Activated T-cell treated with anti-CD3 and anti-CD28 coated beads, Interleukin-2, amount 50 U/mL, for 48 hours (primary cell): ENCODE measurements at regions not wholly inside any gene's neighbourhood (a gene's known extent, or its start where the extent isn't known, plus 50 kb on each side); places are given as distances from the start of the nearest gene placed in this dataset.

ENCODE experiments used
- DNase-seq, 2 experiments: peaks; one replicate each; pipeline ENCODE4 v3.0.0-alpha.2; 2020

DNA sequence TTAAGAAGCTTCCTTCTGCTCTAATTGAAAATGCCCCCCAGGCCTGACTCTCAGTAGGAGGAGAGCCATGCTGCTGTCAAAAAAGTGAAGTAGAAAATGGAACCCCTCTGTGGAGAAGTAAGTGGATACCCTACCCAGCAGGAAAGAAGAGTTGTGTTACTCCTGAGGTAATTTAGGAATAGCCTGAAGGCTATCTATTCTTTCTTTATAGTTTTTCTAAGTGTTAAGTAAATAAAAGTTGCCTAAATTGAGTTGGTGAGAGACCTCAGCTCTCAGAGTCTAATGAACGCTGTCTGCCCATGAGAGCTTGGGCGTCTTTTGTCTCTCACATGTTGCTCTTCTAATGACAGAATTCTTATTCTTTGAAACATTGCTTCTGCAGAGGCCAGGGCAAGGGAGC, 116.2 kb downstream of the NSUN3 start:
- no peak for DNase-seq

- DNase-seq: no peak
Observed at GRCh38 chr3:94183551-94183950, 120.7 kb downstream of the NSUN3 start.

DNA sequence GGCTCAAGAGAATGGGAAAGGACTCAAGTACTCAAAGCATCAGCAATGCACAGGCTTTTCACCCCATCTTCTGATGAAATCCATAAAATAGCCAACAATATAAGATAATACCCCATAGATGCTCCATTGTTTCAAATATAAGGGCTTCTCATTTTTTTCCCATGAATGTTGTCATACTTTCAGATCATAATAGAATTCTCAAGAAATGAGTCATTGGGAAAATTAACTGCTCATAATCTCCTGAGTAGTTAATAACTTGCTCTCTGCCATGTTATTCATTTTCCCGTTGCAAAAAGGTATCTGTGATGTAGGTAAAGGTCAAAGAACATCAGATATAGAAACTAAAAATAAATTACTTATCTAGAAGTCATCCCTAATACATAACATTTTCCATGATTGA, 121.9 kb downstream of the NSUN3 start:
- DNase-seq: no peak

DNA sequence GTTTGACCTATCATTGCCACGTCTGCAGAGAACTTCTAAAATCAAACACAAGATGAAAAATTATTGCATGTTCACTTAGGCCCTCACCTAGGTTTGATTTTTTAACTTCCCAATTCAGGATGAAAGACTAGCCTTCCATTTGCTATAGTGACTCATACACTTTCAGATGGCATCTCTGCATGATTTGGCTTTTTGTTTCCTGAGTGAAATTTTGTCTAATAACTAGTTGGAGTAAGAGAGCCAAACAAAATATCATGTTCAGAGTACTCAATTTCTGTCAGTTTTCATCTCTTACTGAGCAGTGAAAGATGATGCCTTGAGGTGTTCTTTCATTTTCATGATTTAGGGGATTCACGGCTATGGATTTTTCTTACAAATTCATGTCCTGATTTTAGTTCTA, 122.9 kb downstream of the NSUN3 start:
- no peak for DNase-seq

- DNase-seq: no peak
Observed at GRCh38 chr3:94187697-94188096, 124.8 kb downstream of the NSUN3 start.

GRCh38 chr3:94195381-94195780, 132.5 kb downstream of the NSUN3 start:
- no peak for DNase-seq

DNA sequence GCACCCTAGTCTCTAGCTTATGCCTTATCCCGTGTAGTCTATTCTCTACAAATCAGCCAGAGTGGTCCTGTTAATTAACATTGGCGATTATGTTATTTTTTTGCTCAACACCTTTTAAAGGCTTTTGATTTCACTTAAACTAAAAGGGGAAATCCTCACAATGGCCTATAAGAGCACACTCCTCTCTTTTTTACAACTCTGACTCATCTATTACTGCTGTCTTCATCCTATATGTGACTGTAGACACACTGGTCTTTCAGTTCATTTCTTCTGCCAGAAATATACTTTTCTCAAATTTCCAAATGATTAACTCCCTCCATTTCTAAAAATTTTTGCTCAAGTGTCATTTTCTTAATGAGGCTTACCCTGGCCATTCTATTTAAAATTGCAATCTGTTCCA, 143.4 kb downstream of the NSUN3 start:
- DNase-seq: no peak

- no peak for DNase-seq
Observed at GRCh38 chr3:94210256-94210655, 147.4 kb downstream of the NSUN3 start.

- no peak for DNase-seq
Observed at GRCh38 chr3:94217406-94217805, 154.5 kb downstream of the NSUN3 start.

DNA sequence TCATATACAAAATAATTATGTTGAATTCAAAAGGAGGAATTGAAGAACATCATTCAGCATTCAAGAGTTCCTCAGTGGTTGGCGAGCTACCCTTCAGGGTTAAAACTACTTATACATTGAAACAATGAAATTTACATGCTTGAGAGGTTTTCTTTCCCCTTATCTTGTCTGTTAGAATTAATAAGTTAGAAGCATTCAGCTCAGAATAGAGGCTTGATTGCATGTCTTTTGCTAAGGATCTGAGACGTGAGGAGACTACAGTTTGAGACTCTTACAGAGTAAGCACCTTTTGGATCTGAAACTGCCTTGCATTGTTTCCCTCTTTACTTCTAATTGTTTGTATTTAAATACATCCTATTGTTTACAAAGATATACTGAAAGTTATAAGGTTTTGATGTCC, 157.6 kb downstream of the NSUN3 start:
- no peak for DNase-seq

GRCh38 chr3:94221829-94222228, 159.0 kb downstream of the NSUN3 start:
- DNase-seq: no peak

DNA sequence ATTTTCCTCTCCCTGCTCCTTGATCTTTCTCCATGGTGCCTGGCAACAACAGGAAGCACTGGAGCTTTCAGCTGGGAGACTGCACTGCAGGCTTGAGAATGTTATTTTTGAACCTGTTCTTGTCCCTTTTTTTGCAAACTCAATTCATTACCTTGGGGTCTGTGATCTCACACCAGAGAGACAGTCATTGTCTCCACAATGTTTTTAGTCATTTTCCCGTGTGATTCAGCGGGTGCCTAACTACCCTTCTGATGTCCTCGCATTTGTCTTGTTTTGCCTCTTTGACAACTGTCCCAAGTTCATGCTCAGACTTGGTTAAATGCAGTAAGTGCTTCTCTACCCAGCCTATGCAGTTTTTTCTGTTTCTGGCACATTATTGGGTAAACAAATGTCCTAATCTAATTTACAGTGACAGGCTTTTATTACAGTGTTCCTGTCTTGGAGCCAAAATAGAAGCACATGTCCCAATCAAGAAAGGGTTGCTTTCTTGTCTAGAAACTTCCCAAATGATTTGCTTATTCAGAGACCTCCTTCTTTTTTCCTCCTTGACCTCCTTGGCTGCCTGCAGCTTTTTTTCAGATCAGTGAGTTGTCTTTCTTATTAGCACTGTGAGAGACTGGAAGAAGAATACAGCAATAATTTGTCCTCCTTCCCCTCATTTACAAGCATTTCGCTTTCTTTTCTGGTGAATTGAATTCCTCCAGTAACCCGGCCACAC, 162.4 kb downstream of the NSUN3 start:
- no peak for DNase-seq

DNA sequence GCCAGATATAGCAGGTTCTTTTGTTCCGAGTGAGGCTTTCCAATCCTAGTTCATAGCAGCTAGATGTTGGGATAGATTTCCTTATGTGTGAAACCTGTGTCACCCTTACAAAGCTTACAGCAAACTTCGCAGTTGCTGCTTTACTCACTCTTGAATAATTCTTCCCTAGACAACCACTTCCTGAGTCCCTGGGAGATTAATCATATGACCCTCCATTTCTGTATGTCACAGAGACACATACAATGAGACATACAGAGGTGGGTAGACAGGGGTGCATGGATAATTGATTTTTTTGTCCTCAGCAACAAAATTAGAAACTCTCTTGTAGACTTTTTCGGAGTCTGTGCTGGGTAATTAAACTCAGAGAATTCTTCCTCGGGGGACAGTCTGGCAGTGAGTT, 163.2 kb downstream of the NSUN3 start:
- DNase-seq: no peak

DNA sequence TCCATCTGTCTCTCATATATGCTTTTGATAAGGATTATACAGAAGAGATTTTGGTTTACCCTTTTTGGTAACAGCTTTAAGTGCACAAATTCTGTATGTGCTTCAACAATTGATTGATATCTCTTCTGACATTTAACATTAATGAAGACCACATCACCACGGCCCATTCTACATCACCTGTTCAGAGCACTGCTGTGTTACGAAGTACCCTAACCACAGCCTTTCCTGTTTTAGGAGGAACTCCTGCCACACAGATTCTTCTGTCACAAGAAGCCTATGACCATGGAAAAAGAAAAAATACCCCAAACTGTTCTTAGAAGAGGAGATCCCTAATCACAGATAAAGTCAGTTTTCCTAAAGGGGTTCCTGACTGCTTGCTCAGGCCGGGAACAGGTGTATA, 170.1 kb downstream of the NSUN3 start:
- DNase-seq: no peak

DNA sequence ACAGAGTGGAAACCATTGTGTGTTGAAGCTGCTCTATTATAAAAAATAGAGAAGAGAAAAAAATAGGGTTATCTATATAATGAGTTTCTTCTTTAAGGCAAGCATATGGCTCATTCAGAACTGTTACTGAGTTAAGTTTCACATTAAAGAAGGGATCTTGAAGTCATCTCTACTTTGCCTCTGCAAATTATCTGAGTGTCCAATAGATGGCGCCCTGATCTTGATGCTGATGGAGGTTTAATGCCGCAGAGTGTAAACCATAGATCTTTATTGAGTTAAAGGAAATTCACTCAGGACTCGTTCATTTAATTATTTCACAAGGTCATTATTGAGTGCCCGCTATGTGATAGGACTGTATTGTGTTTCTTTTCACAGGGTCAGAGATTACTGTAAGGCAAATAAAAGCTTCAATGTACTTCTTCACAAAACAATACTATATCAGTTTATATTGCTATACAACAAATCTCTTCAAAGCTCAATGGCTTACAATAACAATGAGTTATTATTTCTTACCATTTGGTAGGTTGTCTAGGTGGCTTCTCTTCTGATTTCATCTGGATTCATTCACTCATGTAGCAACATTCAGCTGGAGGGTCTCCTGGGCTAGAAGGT, 171.4 kb downstream of the NSUN3 start:
- DNase-seq: no peak

DNA sequence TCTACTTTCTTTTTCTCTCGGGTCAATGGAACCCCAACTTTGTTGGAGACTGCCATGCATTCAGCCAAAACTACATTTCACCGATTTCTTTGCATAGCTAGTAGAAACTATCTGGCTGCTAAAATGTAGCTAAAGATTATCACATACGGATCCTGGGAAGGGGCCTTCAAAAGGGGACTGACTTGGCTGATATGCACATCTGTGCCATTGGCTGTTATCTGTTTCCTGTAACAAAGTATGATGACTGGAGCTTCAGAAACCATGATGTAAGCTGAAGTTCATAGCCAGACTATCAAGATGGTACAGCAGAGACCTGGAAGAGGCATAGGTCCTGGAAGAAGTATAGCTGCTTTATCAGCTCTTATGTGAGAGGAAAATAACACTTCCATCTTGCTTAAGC, 179.1 kb downstream of the NSUN3 start:
- no peak for DNase-seq

GRCh38 chr3:94246171-94246570, 183.3 kb downstream of the NSUN3 start:
- DNase-seq: no peak

DNA sequence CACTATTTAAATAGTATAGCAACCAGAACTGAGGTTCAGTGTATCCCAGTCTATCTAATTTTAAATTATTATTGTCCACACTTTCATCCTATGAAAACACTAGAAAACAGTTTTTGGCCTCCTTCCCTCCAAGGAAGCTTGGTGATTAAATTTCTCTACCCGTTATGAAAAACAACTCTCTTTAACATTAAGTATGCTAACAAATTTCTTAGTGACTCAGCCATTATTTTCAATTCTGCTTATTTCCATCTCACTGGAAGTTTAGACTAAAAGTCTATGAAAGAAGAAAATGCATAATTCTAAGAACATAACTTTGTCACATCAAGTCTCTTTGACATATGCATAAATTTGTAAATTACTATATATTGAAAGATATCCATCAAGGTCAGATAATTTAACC, 185.2 kb downstream of the NSUN3 start:
- DNase-seq: no peak

DNA sequence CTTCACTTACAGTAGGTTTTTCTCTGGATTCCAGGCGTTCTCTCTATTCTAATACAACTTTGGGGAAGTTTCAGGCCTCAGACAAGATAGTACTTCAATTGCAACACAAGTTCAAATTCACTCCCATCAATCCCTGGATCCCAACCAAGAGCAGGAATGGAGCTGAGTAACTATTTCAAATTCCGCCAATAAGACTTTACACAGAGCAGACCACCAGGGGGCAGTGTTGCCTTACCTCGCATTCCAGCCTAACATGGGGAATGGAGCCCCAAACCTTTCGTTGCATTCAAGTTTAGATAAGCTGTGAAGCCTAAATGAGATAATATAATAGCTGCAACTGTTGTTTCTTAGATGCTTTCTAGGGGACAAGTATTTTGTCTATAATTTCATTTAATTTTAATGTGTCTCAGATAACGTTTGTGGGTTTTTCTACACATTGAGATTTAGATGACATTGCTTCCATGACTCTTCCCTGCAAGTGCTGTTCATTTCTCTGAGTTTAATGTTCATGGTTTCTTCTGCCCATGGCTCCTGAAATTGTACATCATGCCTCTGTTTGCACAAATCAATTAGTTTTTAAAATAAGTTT, 186.7 kb downstream of the NSUN3 start:
- peak; percentile 70 to 74 for DNase-seq

DNA sequence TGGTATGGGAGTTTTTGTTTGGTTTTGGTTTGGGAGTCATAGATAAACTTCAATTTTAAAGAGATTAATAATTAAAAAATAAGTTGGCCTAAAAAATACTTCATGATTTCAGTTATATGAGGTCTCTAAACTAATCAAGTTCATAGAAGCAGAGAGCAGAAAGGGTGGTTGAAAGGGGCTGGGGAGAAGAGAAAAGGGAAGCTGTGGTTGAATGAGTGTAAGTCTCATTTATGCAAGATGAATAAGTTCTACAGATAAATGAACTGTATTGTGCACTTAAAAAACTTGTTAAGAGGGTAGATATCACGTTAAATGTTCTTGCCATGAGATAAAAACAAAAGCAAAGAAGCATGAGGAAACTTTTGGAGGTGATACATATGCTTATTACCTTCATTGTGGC, 188.7 kb downstream of the NSUN3 start:
- DNase-seq: no peak

GRCh38 chr3:94252316-94252715, 189.5 kb downstream of the NSUN3 start:
- DNase-seq: no peak

DNA sequence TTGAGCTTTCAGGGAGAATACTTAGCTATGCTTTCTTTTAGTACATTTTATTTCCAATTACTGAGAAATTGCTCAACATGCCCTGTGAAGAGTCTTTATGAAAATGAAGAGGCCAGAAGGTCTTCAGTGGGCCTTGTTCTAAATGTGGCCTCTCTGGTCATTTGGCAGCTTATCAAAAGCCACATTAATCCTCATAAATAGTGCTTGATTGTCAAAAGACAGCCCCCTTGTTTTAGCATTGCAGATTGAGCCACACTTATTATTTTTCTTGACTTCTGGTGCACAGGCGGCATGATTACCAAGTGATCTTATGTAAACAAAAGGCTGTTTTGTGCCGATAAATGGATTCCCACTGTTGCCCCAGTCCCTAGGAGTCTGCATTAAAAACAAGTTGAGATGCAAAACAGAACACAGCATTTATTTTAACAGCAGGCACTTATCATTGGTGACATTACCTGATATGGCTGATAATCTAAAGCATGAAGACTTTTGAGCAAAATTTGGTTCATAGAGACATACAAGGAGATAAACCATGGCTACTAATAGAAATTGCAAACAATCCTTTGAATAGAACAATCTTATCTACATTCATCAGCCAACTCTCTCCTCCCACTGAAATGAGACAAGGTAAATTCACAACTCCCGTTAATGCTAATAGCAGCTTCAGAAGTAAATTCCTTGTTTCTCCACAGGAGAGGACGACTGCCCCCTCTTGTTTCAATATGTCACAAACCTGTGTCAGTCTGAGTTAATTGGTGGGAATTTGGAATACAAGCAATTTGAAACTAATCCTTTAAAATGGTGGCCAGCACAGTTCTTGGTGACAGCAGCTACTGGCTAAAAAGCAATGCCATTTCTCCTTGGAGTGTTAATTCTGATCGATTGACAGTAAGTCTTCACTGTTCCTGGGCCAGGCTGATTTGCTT, 194.3 kb downstream of the NSUN3 start:
- no peak for DNase-seq

DNA sequence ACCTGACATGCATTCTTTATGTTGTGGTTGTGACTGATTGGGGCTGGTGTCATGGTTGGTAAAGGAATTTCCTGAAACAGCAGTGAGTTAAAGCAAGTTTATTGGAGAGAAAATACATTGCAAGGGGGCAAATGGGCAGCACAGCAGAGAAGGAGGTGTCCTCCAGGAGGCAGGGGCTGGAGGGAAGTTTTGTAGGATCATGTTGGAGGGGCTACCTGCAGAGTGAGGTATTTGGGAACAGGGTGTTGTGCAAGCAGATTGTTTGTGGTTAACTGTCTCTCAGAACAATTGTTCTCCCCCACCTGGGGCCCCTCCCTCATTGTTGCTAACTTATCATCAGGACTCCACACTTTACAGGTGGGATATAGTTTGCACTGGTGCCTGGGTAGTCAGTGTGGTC, 196.0 kb downstream of the NSUN3 start:
- DNase-seq: no peak

DNA sequence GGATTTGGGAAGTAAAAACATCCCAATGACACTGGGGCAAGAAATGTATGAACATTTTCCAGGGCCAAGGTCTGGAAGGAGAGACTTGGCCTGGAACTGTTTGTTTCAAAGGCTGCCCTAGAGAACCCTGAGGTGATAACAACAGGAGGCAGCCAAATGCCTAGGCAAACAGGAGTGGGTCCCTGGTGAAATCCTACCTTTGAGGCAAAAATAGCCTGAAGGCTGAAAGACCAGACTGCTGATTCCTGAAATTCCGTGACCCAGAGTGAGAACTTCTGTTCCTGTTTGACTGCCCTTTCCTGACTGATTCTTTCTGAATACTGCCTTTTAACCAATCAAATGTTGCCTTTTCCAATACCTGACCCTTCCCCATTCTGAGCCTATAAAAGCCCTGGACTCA, 196.4 kb downstream of the NSUN3 start:
- DNase-seq: no peak
